Left renal cortex interstitium (tissue), 4 donors: ENCODE measurements at regions not wholly inside any gene's neighbourhood (a gene's known extent, or its start where the extent isn't known, plus 50 kb on each side); places are given as distances from the start of the nearest gene placed in this dataset.
A peak's percentile ranks its signal among the peaks of the same experiment; 100 is the strongest.
"Not testable (repeated sequence)": the region's sequence is repeated elsewhere in the genome, so short reads cannot be mapped to it uniquely, and the experiment has no call there.

Experiments
- DNase-seq, 4 donors: peaks; one replicate each; pipeline ENCODE4 v3.0.0-alpha.2; 2013; ENCODE audit warnings: low read depth in 4 of 4, low spot score in 2 of 4, missing footprints in 1 of 4

GRCh38 chr5:115469904-115470516 is 74.6 kb downstream of the FEM1C start:
- no peak for DNase-seq

DNA sequence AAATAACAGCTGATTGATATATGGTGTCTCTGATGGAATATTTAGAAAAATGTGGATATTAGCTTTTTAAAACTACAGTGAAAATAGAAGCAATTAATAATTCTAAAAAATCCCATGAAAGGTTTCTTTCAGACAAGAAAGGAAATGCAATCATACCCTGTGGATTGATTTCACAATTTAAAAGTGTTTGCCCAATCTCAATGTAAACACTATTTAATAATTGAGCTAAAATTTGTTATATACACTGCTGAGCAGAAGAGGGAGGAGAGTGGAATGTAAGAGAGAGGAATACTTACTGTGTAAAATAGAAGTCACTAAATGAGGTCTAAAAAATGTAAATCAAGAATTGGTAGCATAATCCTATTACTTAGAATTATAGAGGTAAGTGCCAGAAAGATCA is 76.9 kb downstream of the FEM1C start:
- no peak for DNase-seq

DNA sequence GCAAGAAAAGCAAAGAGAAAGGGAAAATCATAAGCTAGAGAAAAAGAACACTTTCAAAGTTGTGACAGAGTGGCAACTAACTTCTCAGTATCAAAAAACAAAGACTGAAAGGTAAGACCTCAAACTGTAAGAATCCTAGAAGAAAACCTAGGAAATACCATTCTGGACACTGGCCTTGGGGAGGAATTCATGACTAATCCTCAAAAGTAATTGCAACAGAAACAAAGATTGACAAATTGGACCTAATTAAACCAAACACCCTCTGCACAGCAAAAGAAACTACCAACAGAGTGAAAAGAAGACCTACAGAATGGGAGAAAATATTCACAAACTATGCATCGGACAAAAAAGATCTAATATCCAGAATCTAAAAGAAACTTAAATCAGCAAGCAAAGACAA is 79.1 kb downstream of the FEM1C start:
- DNase-seq, result no peak

DNA sequence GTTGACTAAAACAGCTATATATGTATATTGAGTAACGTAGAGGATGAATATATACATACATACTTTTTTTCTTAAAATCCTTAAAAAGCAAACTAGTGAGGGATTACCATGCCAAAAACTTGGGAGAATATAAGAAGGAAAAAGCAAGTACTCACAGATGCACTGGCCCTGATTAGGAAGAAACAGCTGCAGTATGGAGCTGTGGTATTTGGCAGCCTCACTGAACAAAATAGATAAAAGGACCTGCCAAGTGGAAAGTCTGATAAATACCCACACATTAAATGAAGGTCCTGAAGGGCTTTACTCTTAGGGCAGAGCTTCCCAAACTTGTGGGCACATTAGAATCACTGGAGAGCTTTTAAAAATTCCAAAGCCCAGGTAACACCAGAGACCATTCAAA is 80.6 kb downstream of the FEM1C start:
- DNase-seq, result no peak

DNA sequence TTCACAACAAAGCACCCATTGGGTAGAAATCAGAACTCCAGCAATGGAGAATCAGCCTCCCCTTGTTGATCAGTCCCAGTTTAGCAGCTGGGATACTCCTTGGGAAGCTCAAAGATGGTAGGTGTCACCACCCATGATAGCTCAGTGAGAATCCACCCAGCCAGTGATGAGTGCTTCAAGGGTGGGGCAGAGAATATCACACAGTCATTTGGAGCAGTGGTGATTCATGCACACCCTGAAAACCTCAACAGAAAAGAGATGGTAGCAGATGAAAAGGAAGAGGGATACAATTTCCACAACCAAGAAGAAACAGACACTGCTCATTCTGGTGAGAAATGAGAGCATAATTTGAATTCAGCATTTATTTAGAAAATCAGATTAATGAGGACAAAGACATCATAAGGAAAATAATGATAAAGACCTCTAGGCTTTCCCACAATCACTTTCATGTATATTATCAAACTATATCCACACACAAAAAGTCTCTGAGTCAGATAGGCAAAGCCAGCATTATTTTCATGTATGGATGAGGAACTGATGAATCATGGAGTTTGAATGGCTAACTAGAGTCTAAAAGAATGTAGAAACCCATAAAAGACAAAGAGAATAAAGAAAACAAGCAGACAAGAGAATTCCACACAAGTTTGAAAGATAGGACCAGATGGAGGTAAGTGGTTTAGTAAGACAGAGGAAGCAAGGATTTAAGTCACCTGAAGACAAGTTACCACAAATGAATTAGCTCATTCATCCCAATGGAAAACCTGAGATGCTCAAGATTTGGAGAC is 82.9 kb downstream of the FEM1C start:
- DNase-seq, result no peak

DNA sequence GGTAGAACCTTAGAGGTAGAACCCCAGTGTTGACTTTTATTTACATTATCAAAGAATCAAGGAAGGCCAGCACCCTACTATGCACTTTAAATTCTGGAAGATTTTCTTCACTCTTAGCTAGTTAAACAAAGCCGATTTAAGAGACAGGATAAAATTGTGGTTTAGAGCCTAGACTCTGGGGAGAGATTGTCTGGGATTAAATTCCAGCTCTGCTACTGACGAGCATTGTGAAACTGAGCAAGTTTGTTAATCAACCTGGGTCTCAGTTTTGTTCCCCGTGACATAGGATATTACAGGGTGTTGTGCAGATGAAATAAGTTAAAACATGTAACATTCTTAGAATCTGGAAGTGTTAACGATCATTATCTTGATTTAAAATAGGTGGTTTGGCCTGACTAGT is 83.5 kb downstream of the FEM1C start:
- DNase-seq, result no peak

GRCh38 chr5:115460472-115460871 is 84.1 kb downstream of the FEM1C start:
- no peak for DNase-seq

DNA sequence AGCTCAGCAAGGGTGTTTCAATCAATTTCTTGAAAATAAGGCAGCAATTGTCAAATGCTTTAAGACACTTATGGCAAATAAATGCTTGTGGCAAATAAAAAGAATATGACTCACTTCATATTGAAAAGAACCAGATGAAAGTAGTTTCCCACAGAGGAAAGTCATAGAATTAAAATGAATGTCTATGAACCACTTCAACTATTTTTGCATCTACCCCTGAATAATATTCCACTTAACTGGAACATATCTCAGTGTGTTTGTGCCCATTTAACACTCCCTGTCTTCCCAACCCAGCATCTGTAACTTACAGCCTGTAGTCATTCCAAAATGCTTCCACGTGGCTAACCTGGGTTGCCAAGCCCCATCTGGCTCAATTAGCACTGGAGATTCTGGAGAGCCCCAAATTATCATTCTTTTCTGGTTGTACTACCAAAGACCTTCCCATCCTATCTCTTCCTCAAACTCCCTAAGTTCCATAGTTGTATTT is 84.7 kb downstream of the FEM1C start:
- no peak for DNase-seq

GRCh38 chr5:115458416-115458815 is 86.2 kb downstream of the FEM1C start:
- no peak for DNase-seq

- DNase-seq, result peak in 3 of 4 donors; percentile 18 to 60 (median 42)
Observed at GRCh38 chr5:115458003-115458409, 86.6 kb downstream of the FEM1C start.

DNA sequence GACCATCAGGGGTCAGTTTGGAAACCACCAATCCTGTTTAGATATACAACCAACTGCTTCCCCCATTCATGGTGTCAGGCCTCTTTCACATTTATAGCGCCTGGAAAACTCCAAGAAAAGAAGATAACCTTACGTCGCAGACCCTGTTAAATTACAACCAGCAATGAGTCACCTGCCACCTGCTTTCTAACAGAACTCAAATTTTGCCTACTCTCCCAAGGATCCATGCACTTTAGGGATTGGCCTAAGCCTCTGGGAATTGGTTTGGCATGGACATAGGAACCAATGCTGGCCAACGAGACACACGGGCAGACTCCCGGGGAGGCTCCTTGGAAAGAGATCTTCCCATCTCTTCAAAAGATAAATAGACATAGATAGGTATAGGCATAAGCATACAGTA is 87.0 kb downstream of the FEM1C start:
- no peak for DNase-seq

DNA sequence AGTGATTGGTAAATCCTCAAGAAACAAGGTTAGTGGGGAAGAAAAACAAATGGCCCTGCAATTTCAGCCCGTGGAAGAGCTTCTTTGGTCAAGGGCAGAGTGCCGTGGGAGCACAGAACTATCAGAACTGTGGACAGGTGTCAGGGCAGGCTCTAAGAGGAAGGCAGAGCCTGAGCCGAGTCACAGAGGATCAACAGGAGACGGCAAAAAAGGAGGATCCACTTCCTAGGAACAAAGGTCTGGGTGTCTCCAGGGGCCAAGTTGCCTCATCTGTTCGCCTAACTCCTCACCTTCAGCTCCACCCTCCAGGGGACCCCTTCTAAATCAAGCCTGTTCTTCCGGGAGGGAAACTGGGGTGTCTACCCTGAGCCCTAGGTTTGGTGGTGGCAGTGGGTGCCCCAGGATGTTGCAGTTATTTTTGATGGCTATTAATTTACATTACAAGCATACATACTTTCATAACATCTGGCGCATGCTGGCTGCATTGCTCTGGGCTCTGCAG is 88.0 kb downstream of the FEM1C start:
- no peak for DNase-seq

GRCh38 chr5:115456056-115456455 is 88.5 kb downstream of the FEM1C start:
- no peak for DNase-seq

DNA sequence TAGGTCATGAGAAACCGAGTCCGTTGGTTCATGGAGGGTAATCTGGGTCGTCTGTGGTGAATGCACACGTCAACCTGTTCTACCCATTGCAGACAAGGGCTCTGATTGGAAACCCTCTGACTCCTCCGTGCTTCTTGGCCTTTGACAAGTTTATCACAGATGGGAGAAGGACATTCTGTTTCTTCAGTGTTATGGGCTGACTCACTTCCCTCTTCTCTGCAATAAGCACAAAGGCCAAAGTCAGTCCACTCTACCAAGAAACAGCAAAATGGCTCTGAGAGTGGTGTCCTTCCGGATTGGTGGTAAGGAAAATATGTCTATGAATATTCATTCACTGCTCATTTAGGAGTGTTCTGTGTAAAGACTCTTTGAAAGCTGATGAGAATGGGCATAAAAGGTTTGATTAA is 89.3 kb downstream of the FEM1C start:
- DNase-seq, result no peak

- no peak for DNase-seq
Observed at GRCh38 chr5:115453391-115454095, 91.0 kb downstream of the FEM1C start.

DNA sequence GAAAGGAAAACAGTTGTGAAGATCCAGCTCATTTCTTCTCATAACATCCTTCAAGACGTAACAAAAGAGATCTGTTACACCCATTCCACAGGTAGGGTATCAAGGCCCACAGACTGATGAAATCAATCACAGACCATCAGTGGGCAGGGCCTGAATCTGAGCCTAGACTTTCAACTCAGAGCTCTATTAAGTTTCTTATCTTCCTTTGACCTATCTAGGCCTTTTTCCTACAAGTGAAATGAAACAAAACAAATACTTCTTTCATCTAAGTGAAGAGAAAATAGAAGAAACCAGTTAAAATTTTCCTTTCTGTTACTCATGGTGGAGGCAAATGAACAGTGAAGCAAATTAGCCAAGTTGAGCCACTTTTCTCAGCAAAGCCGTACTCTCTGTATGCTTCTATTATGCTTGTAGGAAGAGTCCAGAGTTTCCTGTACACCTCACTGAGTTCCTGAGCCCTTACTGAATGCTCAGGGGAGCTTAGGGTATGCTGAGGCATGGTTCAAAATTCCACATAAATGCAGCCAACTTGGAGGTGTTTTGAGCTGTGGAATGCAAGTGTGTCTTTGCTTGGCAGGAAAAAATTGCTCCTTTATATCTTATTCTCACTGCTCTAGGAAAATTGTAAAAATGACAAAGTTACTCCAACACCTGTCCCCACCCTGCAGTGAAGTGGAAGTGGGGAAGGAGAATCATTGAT is 91.9 kb downstream of the FEM1C start:
- DNase-seq, result no peak

DNA sequence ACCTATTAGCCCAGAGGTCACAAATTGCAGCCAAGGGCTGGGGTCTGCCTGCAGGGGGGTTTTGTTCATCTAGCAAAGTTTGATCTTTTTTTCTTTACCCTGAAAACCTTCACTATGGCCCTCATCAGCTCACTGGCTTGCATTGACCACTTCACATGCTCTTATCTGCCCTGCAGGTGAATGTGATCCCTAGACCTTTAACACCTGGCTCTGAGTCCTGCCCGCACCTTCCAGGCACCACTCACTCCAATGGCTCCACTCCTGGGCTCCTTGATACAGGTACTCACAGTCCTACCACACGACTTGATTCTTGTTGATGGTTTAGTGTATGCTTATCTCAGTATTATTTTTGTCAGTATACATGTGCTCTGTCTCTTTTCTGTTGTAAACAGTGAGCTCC is 92.5 kb downstream of the FEM1C start:
- DNase-seq, result no peak

- DNase-seq, result no peak
Observed at GRCh38 chr5:115450741-115451140, 93.8 kb downstream of the FEM1C start.

GRCh38 chr5:115448630-115449029 is 95.9 kb downstream of the FEM1C start:
- not testable (repeated sequence) for DNase-seq

GRCh38 chr5:115440782-115441451 is 103.7 kb downstream of the FEM1C start:
- DNase-seq, result no peak
